WI38 (cell line): ENCODE measurements at regions not wholly inside any gene's neighbourhood (a gene's known extent, or its start where the extent isn't known, plus 50 kb on each side); places are given as distances from the start of the nearest gene placed in this dataset.
"Not testable (repeated sequence)": the region's sequence is repeated elsewhere in the genome, so short reads cannot be mapped to it uniquely, and the experiment has no call there.

Experiments used
- H3K4me3 ChIP-seq: 2 replicates; pipeline ENCODE4 v1.5.1; 2011; ENCODE audit warnings: low read depth, mild to moderate bottlenecking, control low read depth, low read length
- CTCF ChIP-seq: IDR thresholded peaks from 2 replicates; pipeline ENCODE4 v1.5.1; 2012; ENCODE audit warnings: low read depth, mild to moderate bottlenecking, control low read depth, low read length

- TF ChIP-seq CTCF: no peak
- H3K4me3 ChIP-seq: no peak overlapping the region
Measured at GRCh38 chr2:194304191-194304590, 1352.8 kb upstream of the SLC39A10 start.

- H3K4me3 ChIP-seq: no peak overlapping the region
- no peak for TF ChIP-seq CTCF
Measured at GRCh38 chr2:194301946-194302345, 1355.1 kb upstream of the SLC39A10 start.

GRCh38 chr2:194294156-194294555, 1362.9 kb upstream of the SLC39A10 start:
- H3K4me3 ChIP-seq: no peak overlapping the region
- TF ChIP-seq CTCF: no peak

- H3K4me3 ChIP-seq: no peak overlapping the region
- no peak for TF ChIP-seq CTCF
Measured at GRCh38 chr2:194291104-194291503, 1365.9 kb upstream of the SLC39A10 start.

GRCh38 chr2:194289712-194290346, 1367.2 kb upstream of the SLC39A10 start:
- no peak overlapping the region for H3K4me3 ChIP-seq
- TF ChIP-seq CTCF: no peak

- H3K4me3 ChIP-seq: not testable (repeated sequence)
Measured at GRCh38 chr2:194276667-194277066, 1380.4 kb upstream of the SLC39A10 start.

GRCh38 chr2:194271293-194271961, 1385.6 kb upstream of the SLC39A10 start:
- no peak overlapping the region for H3K4me3 ChIP-seq
- no peak for TF ChIP-seq CTCF

- TF ChIP-seq CTCF: no peak
- no peak overlapping the region for H3K4me3 ChIP-seq
Measured at GRCh38 chr2:194270648-194271047, 1386.4 kb upstream of the SLC39A10 start.
